ENCODE measurements at regions not wholly inside any gene's neighbourhood (a gene's known extent, or its start where the extent isn't known, plus 50 kb on each side); places are given as distances from the start of the nearest gene placed in this dataset.
A peak's percentile ranks its signal among the peaks of the same experiment; 100 is the strongest.
"Not testable (repeated sequence)": the region's sequence is repeated elsewhere in the genome, so short reads cannot be mapped to it uniquely, and the experiment has no call there.

- no peak for DNase-seq (ENCODE audit: low spot score)
These were observed 422.0 kb upstream of the FRG2C start for GRCh38 chr3:75242012-75242735.

- DNase-seq (ENCODE audit: low spot score): no peak
These were observed 415.2 kb upstream of the FRG2C start for GRCh38 chr3:75248974-75249373.

GRCh38 chr3:75254685-75255084 lies 409.4 kb upstream of the FRG2C start:
- no peak for DNase-seq (ENCODE audit: low spot score)

- DNase-seq (ENCODE audit: low spot score): not testable (repeated sequence)
These were observed 405.1 kb upstream of the FRG2C start for GRCh38 chr3:75258825-75259683.

GRCh38 chr3:75260975-75261374 lies 403.2 kb upstream of the FRG2C start:
- not testable (repeated sequence) for DNase-seq (ENCODE audit: low spot score)

GRCh38 chr3:75262661-75263060 lies 401.5 kb upstream of the FRG2C start:
- DNase-seq (ENCODE audit: low spot score): no peak

- no peak for DNase-seq (ENCODE audit: low spot score)
These were observed 398.2 kb upstream of the FRG2C start for GRCh38 chr3:75265897-75266296.

- not testable (repeated sequence) for DNase-seq (ENCODE audit: low spot score)
These were observed 395.6 kb upstream of the FRG2C start for GRCh38 chr3:75268576-75268975.

GRCh38 chr3:75272237-75272636 lies 391.9 kb upstream of the FRG2C start:
- not testable (repeated sequence) for DNase-seq (ENCODE audit: low spot score)

GRCh38 chr3:75272691-75273090 lies 391.4 kb upstream of the FRG2C start:
- peak; percentile 27 for DNase-seq (ENCODE audit: low spot score)

- DNase-seq (ENCODE audit: low spot score): peak; percentile 53
These were observed 378.5 kb upstream of the FRG2C start for GRCh38 chr3:75285531-75286148.

GRCh38 chr3:75288972-75289574 lies 375.1 kb upstream of the FRG2C start:
- DNase-seq (ENCODE audit: low spot score): not testable (repeated sequence)

GRCh38 chr3:75294124-75294523 lies 370.0 kb upstream of the FRG2C start:
- peak; percentile 72 for DNase-seq (ENCODE audit: low spot score)

GRCh38 chr3:75295013-75295412 lies 369.1 kb upstream of the FRG2C start:
- DNase-seq (ENCODE audit: low spot score): no peak

- no peak for DNase-seq (ENCODE audit: low spot score)
These were observed 367.3 kb upstream of the FRG2C start for GRCh38 chr3:75296858-75297257.

GRCh38 chr3:75300606-75301005 lies 363.5 kb upstream of the FRG2C start:
- DNase-seq (ENCODE audit: low spot score): no peak

- DNase-seq (ENCODE audit: low spot score): not testable (repeated sequence)
These were observed 363.1 kb upstream of the FRG2C start for GRCh38 chr3:75301050-75301449.

GRCh38 chr3:75303741-75304140 lies 360.4 kb upstream of the FRG2C start:
- no peak for DNase-seq (ENCODE audit: low spot score)

GRCh38 chr3:75305901-75306300 lies 358.2 kb upstream of the FRG2C start:
- DNase-seq (ENCODE audit: low spot score): no peak

GRCh38 chr3:75311306-75311705 lies 352.8 kb upstream of the FRG2C start:
- not testable (repeated sequence) for DNase-seq (ENCODE audit: low spot score)

GRCh38 chr3:75312469-75312868 lies 351.7 kb upstream of the FRG2C start:
- DNase-seq (ENCODE audit: low spot score): not testable (repeated sequence)

GRCh38 chr3:75319776-75320175 lies 344.4 kb upstream of the FRG2C start:
- not testable (repeated sequence) for DNase-seq (ENCODE audit: low spot score)
